WTC11 (cell line): ENCODE measurements at regions not wholly inside any gene's neighbourhood (a gene's known extent, or its start where the extent isn't known, plus 50 kb on each side); places are given as distances from the start of the nearest gene placed in this dataset.

Source experiments
- ATAC-seq: fragments of 200-7000 bp; cut with Tn5 transposase; 2 replicates; pipeline ENCODE4 v1.10.0; 2021; ENCODE audit warnings: mild to moderate bottlenecking, moderate library complexity
- CTCF ChIA-PET: fragments of 300-600 bp; sonication (Branson Sonifier 250); formaldehyde crosslinking; loops from one replicate; lab custom pipeline; 2021; ENCODE audit warnings: antibody characterized with exemption; lab: Charles Lee
- POLR2A ChIA-PET: fragments of 350-600 bp; sonication (Branson Sonifier 250); formaldehyde crosslinking; loops from one replicate; lab custom pipeline; 2021; ENCODE audit warnings: antibody characterized with exemption; lab: Charles Lee
- DNase-seq: peaks from one replicate; pipeline ENCODE4 v3.0.0; 2021; ENCODE audit warnings: low spot score
- H3K27ac Mint-ChIP-seq: 2 replicates; pipeline ENCODE4 v1.8.0; 2021; ENCODE audit warnings: mixed read lengths
- H3K27me3 Mint-ChIP-seq: 2 replicates; pipeline ENCODE4 v1.8.0; 2021; ENCODE audit warnings: low read depth, mild to moderate bottlenecking, moderate library complexity, mixed read lengths
- H3K36me3 Mint-ChIP-seq: 2 replicates; pipeline ENCODE4 v1.8.0; 2021; ENCODE audit warnings: mixed read lengths
- H3K4me1 Mint-ChIP-seq: 2 replicates; pipeline ENCODE4 v1.8.0; 2022; ENCODE audit warnings: mixed read lengths
- H3K4me3 Mint-ChIP-seq: 2 replicates; pipeline ENCODE4 v1.8.0; 2021; ENCODE audit warnings: mild to moderate bottlenecking, moderate library complexity, mixed read lengths
- H3K9me3 Mint-ChIP-seq: 2 replicates; pipeline ENCODE4 v1.8.0; 2021; ENCODE audit warnings: mixed read lengths
- AFF4 ChIP-seq: sonication (generic); formaldehyde crosslinking; IDR thresholded peaks from 2 replicates; pipeline ENCODE4 v1.8.1; 2023; ENCODE audit warnings: mild to moderate bottlenecking, missing genetic modification reagents, borderline replicate concordance
- ATF2 ChIP-seq: sonication (generic); formaldehyde crosslinking; IDR thresholded peaks from 2 replicates; pipeline ENCODE4 v1.8.1; 2022; ENCODE audit warnings: low read depth, missing genetic modification reagents, borderline replicate concordance
- CBFB ChIP-seq: sonication (generic); formaldehyde crosslinking; IDR thresholded peaks from 2 replicates; pipeline ENCODE4 v1.8.1; 2022; ENCODE audit warnings: mild to moderate bottlenecking, low read depth, missing genetic modification reagents
- CREM ChIP-seq: sonication (generic); formaldehyde crosslinking; IDR thresholded peaks from 2 replicates; pipeline ENCODE4 v1.8.1; 2022; ENCODE audit warnings: mild to moderate bottlenecking, missing genetic modification reagents, moderate library complexity
- CTCF ChIP-seq: fragments of 200-600 bp; IDR thresholded peaks from 2 replicates; pipeline ENCODE4 v1.8.0; 2022; ENCODE audit warnings: antibody characterized with exemption
- FOXK1 ChIP-seq: sonication (generic); formaldehyde crosslinking; IDR thresholded peaks from 2 replicates; pipeline ENCODE4 v1.8.0; 2022; ENCODE audit warnings: mild to moderate bottlenecking, moderate library complexity, missing genetic modification reagents
- GABPB1 ChIP-seq: sonication (generic); formaldehyde crosslinking; IDR thresholded peaks from 2 replicates; pipeline ENCODE4 v1.8.1; 2023; ENCODE audit warnings: mild to moderate bottlenecking, missing genetic modification reagents
- GTF2I ChIP-seq: fragments of 250-450 bp; sonication (Bioruptor Pico); conservative IDR thresholded peaks from 2 replicates; pipeline ENCODE4 v1.4.0; 2021; ENCODE audit warnings: mild to moderate bottlenecking
- HMGXB4 ChIP-seq: sonication (generic); formaldehyde crosslinking; IDR thresholded peaks from 2 replicates; pipeline ENCODE4 v1.8.1; 2023; ENCODE audit warnings: mild to moderate bottlenecking, moderate library complexity, missing genetic modification reagents
- JUN ChIP-seq: sonication (generic); formaldehyde crosslinking; IDR thresholded peaks from 2 replicates; pipeline ENCODE4 v1.8.0; 2023; ENCODE audit warnings: mild to moderate bottlenecking, missing genetic modification reagents
- NFYB ChIP-seq: sonication (generic); formaldehyde crosslinking; conservative IDR thresholded peaks from 2 replicates; pipeline ENCODE4 v1.8.0; 2022; ENCODE audit warnings: low read depth, missing genetic modification reagents
- NR1H2 ChIP-seq: sonication (generic); formaldehyde crosslinking; IDR thresholded peaks from 2 replicates; pipeline ENCODE4 v1.9.0; 2021; ENCODE audit warnings: mild to moderate bottlenecking, moderate library complexity, missing genetic modification reagents
- OVOL2 ChIP-seq: fragments of 250-450 bp; sonication (Bioruptor Pico); IDR thresholded peaks from 2 replicates; pipeline ENCODE4 v1.9.0; 2021; ENCODE audit warnings: mild to moderate bottlenecking, borderline replicate concordance
- PRRX2 ChIP-seq: fragments of 250-450 bp; sonication (Bioruptor Pico); IDR thresholded peaks from 2 replicates; pipeline ENCODE4 v1.8.0; 2021; ENCODE audit warnings: mild to moderate bottlenecking
- SMAD3 ChIP-seq: sonication (generic); formaldehyde crosslinking; IDR thresholded peaks from 2 replicates; pipeline ENCODE4 v1.8.0; 2022; ENCODE audit warnings: missing genetic modification reagents, mild to moderate bottlenecking, borderline replicate concordance
- SP1 ChIP-seq: sonication (generic); formaldehyde crosslinking; conservative IDR thresholded peaks from 2 replicates; pipeline ENCODE4 v1.8.1; 2022; ENCODE audit warnings: missing genetic modification reagents
- TP53 ChIP-seq: sonication (generic); formaldehyde crosslinking; IDR thresholded peaks from 2 replicates; pipeline ENCODE4 v1.8.1; 2023; ENCODE audit warnings: mild to moderate bottlenecking, missing genetic modification reagents
- USF2 ChIP-seq: sonication (generic); formaldehyde crosslinking; IDR thresholded peaks from 2 replicates; pipeline ENCODE4 v1.8.1; 2023; ENCODE audit warnings: mild to moderate bottlenecking, missing genetic modification reagents, moderate library complexity
- ZNF232 ChIP-seq: sonication (generic); formaldehyde crosslinking; IDR thresholded peaks from 2 replicates; pipeline ENCODE4 v1.8.0; 2022; ENCODE audit warnings: mild to moderate bottlenecking, missing genetic modification reagents
- ZNF317 ChIP-seq: sonication (generic); formaldehyde crosslinking; IDR thresholded peaks from 2 replicates; pipeline ENCODE4 v1.8.1; 2023; ENCODE audit warnings: low read depth, mild to moderate bottlenecking, moderate library complexity, missing genetic modification reagents, borderline replicate concordance
- ZNF416 ChIP-seq: fragments of 250-450 bp; sonication (Bioruptor Pico); IDR thresholded peaks from 2 replicates; pipeline ENCODE4 v1.9.0; 2021; ENCODE audit warnings: mild to moderate bottlenecking, inconsistent platforms
- ZSCAN18 ChIP-seq: fragments of 250-450 bp; sonication (Bioruptor Pico); IDR thresholded peaks from 2 replicates; pipeline ENCODE4 v2.1.2; 2022; ENCODE audit warnings: mild to moderate bottlenecking, moderate library complexity

GRCh38 chr1:62381831-62382657 is 54.8 kb upstream of the USP1 start:
- no peaks in the 10 kb centered on the region for H3K36me3 Mint-ChIP-seq
- H3K27me3 Mint-ChIP-seq: no peaks in the 10 kb centered on the region
- no peak overlapping the region for H3K27ac Mint-ChIP-seq
- ChIA-PET CTCF (interaction anchor here (1.0 kb wide), 1 partner anchor 9 kb away, joined by 3 read pairs; no protein-coding TSS in a partner anchor), POLR2A (no interaction called here)
- no peak overlapping the region for H3K4me3 Mint-ChIP-seq
- peaks cover 10% of the 10 kb centered on the region for H3K9me3 Mint-ChIP-seq
- H3K4me1 Mint-ChIP-seq: peaks cover 13% of the 10 kb centered on the region
- no peak for DNase-seq
- ATAC-seq: no peak
- TF ChIP-seq CTCF (no peak), SP1 (no peak), SMAD3 (CRISPR knock-in tag) (no peak), ZSCAN18 (CRISPR knock-in tag) (no peak)

- Mint-ChIP-seq H3K27me3 (no peaks in the 10 kb centered on the region), H3K36me3 (no peaks in the 10 kb centered on the region), H3K4me1 (peaks cover 13% of the 10 kb centered on the region), H3K27ac (no peak overlapping the region), H3K4me3 (no peak overlapping the region), H3K9me3 (peaks cover 10% of the 10 kb centered on the region)
- POLR2A ChIA-PET: no interaction called here
- CTCF ChIA-PET: interaction anchor here (1.0 kb wide), 1 partner anchor 9 kb away, joined by 3 read pairs; no protein-coding TSS in a partner anchor
- ATAC-seq (no peak), DNase-seq (no peak)
- TF ChIP-seq CBFB (CRISPR knock-in tag) (no peak), ZNF317 (no peak), GTF2I (CRISPR knock-in tag) (no peak), USF2 (CRISPR knock-in tag) (no peak), OVOL2 (CRISPR knock-in tag) (no peak), HMGXB4 (CRISPR knock-in tag) (no peak), ZNF416 (CRISPR knock-in tag) (no peak), ZNF232 (no peak), GABPB1 (CRISPR knock-in tag) (no peak), AFF4 (CRISPR knock-in tag) (no peak), TP53 (no peak), CTCF (no peak), JUN (no peak), NFYB (CRISPR knock-in tag) (no peak), CREM (CRISPR knock-in tag) (no peak), NR1H2 (CRISPR knock-in tag) (no peak), SP1 (no peak), ATF2 (CRISPR knock-in tag) (no peak), PRRX2 (CRISPR knock-in tag) (no peak), FOXK1 (no peak)
These were observed 54.2 kb upstream of the USP1 start for GRCh38 chr1:62382658-62382955.
